Smooth muscle cell (in vitro differentiated cells): ENCODE measurements at regions not wholly inside any gene's neighbourhood (a gene's known extent, or its start where the extent isn't known, plus 50 kb on each side); places are given as distances from the start of the nearest gene placed in this dataset.

Source experiments
- DNase-seq: peaks from one replicate; lab custom pipeline; 2025; ENCODE audit not compliant: unreplicated experiment; lab: John Stamatoyannopoulos, UW
- H2AFZ ChIP-seq: fragments of 200-600 bp; sonication (generic); 2 replicates; pipeline ENCODE4 v1.6.0; 2016; ENCODE audit warnings: antibody characterized with exemption, low read depth, mild to moderate bottlenecking
- H3F3A ChIP-seq: fragments of 200-600 bp; sonication (generic); 2 replicates; pipeline ENCODE4 v1.6.0; 2017; ENCODE audit warnings: antibody characterized with exemption, low read depth
- H3K27ac ChIP-seq: fragments of 200-600 bp; sonication (generic); 2 replicates; pipeline ENCODE4 v1.5.1; 2016; ENCODE audit warnings: low read depth, mild to moderate bottlenecking
- H3K27me3 ChIP-seq: fragments of 200-600 bp; sonication (generic); 2 replicates; pipeline ENCODE4 v1.6.1; 2016; ENCODE audit warnings: low read depth, mild to moderate bottlenecking
- H3K36me3 ChIP-seq: fragments of 200-600 bp; sonication (generic); 2 replicates; pipeline ENCODE4 v1.5.1; 2016; ENCODE audit warnings: low read depth
- H3K4me1 ChIP-seq: fragments of 200-600 bp; sonication (generic); 2 replicates; pipeline ENCODE4 v1.5.1; 2016; ENCODE audit warnings: low read depth
- H3K4me2 ChIP-seq: fragments of 200-600 bp; sonication (generic); 2 replicates; pipeline ENCODE4 v1.6.0; 2016; ENCODE audit warnings: mild to moderate bottlenecking
- H3K4me3 ChIP-seq: fragments of 200-600 bp; sonication (generic); 2 replicates; pipeline ENCODE4 v1.5.1; 2016; ENCODE audit warnings: mild to moderate bottlenecking
- H3K79me2 ChIP-seq: fragments of 200-600 bp; sonication (generic); 2 replicates; pipeline ENCODE4 v1.6.0; 2016; ENCODE audit warnings: low read depth, mild to moderate bottlenecking
- H3K9ac ChIP-seq: fragments of 200-600 bp; sonication (generic); 2 replicates; pipeline ENCODE4 v1.6.0; 2016; ENCODE audit warnings: low read depth
- H3K9me3 ChIP-seq: fragments of 200-600 bp; sonication (generic); replicated peaks from 2 replicates; pipeline ENCODE4 v1.5.1; 2016; ENCODE audit warnings: low read depth
- H4K20me1 ChIP-seq: fragments of 200-600 bp; sonication (generic); 2 replicates; pipeline ENCODE4 v1.6.0; 2016; ENCODE audit warnings: low read depth
- CTCF ChIP-seq: fragments of 200-600 bp; sonication (generic); IDR thresholded peaks from 2 replicates; pipeline ENCODE4 v1.5.1; 2017; ENCODE audit warnings: borderline replicate concordance, mild to moderate bottlenecking, antibody characterized with exemption; ENCODE audit not compliant: insufficient read depth, poor library complexity, severe bottlenecking
- WGBS: methylation state at CpG from one replicate; pipeline ENCODE4 v1.1.7; 2016; ENCODE audit warnings: low lambda C conversion rate; 5-methylcytosine and 5-hydroxymethylcytosine counted together

DNA sequence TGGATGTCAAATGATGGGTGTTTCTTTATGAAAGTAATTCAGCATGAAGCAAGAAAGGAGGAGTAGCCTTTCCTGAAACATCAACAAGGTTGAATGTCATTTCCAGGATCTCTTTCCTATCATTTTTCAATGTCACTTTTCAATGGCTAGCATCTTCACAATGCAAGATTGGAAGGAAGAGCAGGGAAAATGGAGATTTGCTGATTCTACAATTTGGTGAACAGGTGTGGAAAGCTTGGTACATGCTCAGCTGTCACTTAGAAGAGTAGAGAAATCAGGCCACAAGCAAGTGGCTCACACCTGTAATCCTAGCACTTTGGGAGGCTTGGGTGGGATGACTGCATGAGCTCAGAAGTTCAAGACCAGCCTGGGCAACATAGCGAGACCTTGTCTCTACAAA lies 112.7 kb upstream of the FERMT1 start:
- H4K20me1 ChIP-seq, result no peaks in the 10 kb centered on the region
- DNase-seq, result no peak
- H2AFZ ChIP-seq, result no peak overlapping the region
- H3K9me3 ChIP-seq, result no peaks in the 10 kb centered on the region
- no peak overlapping the region for H3K4me2 ChIP-seq
- WGBS, result 100% methylated on average over 1 of the region's 1 CpG
- peaks cover 4% of the 10 kb centered on the region for H3K27me3 ChIP-seq
- no peak overlapping the region for H3K9ac ChIP-seq
- H3K36me3 ChIP-seq, result no peaks in the 10 kb centered on the region
- TF ChIP-seq CTCF, result no peak
- H3K79me2 ChIP-seq, result no peaks in the 10 kb centered on the region
- H3K4me1 ChIP-seq, result no peaks in the 10 kb centered on the region
- no peak overlapping the region for H3K27ac ChIP-seq
- H3F3A ChIP-seq, result no peaks in the 10 kb centered on the region
- no peak overlapping the region for H3K4me3 ChIP-seq

DNA sequence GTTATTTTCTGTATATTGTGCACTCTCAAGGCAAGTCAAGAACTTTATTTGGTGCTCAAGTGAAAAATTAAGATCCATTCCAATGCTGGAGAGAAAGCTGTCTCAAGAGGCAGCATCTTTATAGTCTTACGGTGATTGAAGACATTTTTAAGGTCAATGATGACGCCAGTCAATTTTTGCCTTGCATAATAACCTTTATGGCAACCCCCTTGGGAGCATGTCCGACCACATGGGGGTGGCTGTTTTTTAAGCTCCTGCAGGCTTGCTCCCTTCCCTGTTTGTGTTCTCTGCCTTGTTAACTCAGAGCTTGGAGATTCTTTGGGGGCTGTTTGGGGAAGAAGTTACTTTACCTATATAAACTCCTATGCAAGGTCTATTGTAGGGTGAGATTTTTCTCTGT lies 109.6 kb upstream of the FERMT1 start:
- 87% methylated on average over 3 of the region's 3 CpGs for WGBS
- H3K9me3 ChIP-seq, result no peaks in the 10 kb centered on the region
- no peak overlapping the region for H3K4me2 ChIP-seq
- no peak overlapping the region for H3K27ac ChIP-seq
- no peak for TF ChIP-seq CTCF
- no peaks in the 10 kb centered on the region for H3K36me3 ChIP-seq
- no peaks in the 10 kb centered on the region for H3K79me2 ChIP-seq
- H3F3A ChIP-seq, result no peaks in the 10 kb centered on the region
- H2AFZ ChIP-seq, result no peak overlapping the region
- DNase-seq, result no peak
- H3K4me1 ChIP-seq, result no peaks in the 10 kb centered on the region
- H3K9ac ChIP-seq, result no peak overlapping the region
- H4K20me1 ChIP-seq, result no peaks in the 10 kb centered on the region
- H3K27me3 ChIP-seq, result peaks cover 4% of the 10 kb centered on the region
- H3K4me3 ChIP-seq, result no peak overlapping the region

- Histone ChIP-seq H3K9me3 (no peaks in the 10 kb centered on the region), H3K36me3 (no peaks in the 10 kb centered on the region), H4K20me1 (no peaks in the 10 kb centered on the region), H3K9ac (no peak overlapping the region), H3K79me2 (no peaks in the 10 kb centered on the region), H3K4me1 (no peaks in the 10 kb centered on the region), H2AFZ (no peak overlapping the region), H3K27me3 (peaks cover under 1% of the 10 kb centered on the region), H3K4me2 (no peak overlapping the region), H3K4me3 (no peak overlapping the region), H3K27ac (no peak overlapping the region), H3F3A (no peaks in the 10 kb centered on the region)
- WGBS, result 46% methylated on average over 2 of the region's 2 CpGs
- no peak for DNase-seq
- no peak for TF ChIP-seq CTCF
Measured at GRCh38 chr20:6231556-6231955, 108.7 kb upstream of the FERMT1 start.

DNA sequence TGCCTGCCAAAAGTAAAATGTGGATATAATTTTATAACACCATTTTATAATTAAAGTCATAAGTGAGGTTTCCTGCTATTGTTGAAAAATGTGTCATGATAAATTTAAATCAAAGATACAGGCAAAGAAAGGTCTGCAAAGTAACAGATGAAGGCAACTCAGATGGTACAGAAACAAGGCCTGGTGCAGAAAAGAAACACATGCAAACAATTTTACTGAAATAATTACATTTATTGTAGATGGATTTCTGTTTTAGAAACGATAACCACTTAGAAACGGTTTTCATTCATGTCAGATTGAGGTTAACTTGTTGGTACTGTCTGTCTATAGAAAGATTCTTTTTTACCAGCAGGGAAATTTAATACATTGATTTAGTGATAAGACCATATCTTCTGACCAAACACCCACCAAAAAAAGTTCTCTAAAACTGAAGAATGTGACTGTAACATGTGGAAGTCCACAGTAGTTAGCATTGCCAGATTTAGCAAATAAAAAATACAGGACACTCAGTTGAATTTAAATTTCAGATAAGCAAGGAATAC lies 105.5 kb upstream of the FERMT1 start:
- H3K4me2 ChIP-seq, result no peak overlapping the region
- H3K4me3 ChIP-seq, result no peak overlapping the region
- WGBS, result 83% methylated on average over 2 of the region's 2 CpGs

More for the DNA sequence above, 105.5 kb upstream of the FERMT1 start:
- Histone ChIP-seq H3K79me2 (no peaks in the 10 kb centered on the region), H2AFZ (no peak overlapping the region), H3F3A (no peaks in the 10 kb centered on the region), H3K4me1 (no peaks in the 10 kb centered on the region), H4K20me1 (no peaks in the 10 kb centered on the region), H3K9ac (no peak overlapping the region), H3K9me3 (no peaks in the 10 kb centered on the region), H3K36me3 (no peaks in the 10 kb centered on the region), H3K27me3 (no peaks in the 10 kb centered on the region), H3K27ac (no peak overlapping the region)
- no peak for DNase-seq
- no peak for TF ChIP-seq CTCF
